NCI-H1417 (cell line): ENCODE measurements at regions not wholly inside any gene's neighbourhood (a gene's known extent, or its start where the extent isn't known, plus 50 kb on each side); places are given as distances from the start of the nearest gene placed in this dataset.

Experiments
- DNase-seq, 3 experiments: peaks; one replicate each; lab custom pipeline; 2025; lab: John Stamatoyannopoulos, UW

- no peak for DNase-seq
These were observed 1076.2 kb downstream of the C4orf33 start for GRCh38 chr4:130172156-130172555.

- peak in 2 of 3 experiments; percentile 32 to 80 for DNase-seq
These were observed 1082.2 kb downstream of the C4orf33 start for GRCh38 chr4:130178106-130178505.

- DNase-seq, result no peak
These were observed 1087.1 kb downstream of the C4orf33 start for GRCh38 chr4:130183096-130183495.

- DNase-seq, result no peak
These were observed 1087.8 kb downstream of the C4orf33 start for GRCh38 chr4:130183766-130184165.

- no peak for DNase-seq
These were observed 1089.2 kb downstream of the C4orf33 start for GRCh38 chr4:130185123-130185522.

- no peak for DNase-seq
These were observed 1091.0 kb downstream of the C4orf33 start for GRCh38 chr4:130186931-130187330.

GRCh38 chr4:130187587-130187986, 1091.6 kb downstream of the C4orf33 start:
- DNase-seq, result no peak

GRCh38 chr4:130192787-130193186, 1096.8 kb downstream of the C4orf33 start:
- DNase-seq, result no peak

- DNase-seq, result no peak
These were observed 1102.0 kb downstream of the C4orf33 start for GRCh38 chr4:130197946-130198345.

GRCh38 chr4:130203571-130203970, 1107.6 kb downstream of the C4orf33 start:
- DNase-seq, result no peak

GRCh38 chr4:130210864-130211263, 1114.9 kb downstream of the C4orf33 start:
- DNase-seq, result peak in 2 of 3 experiments; percentile 7 to 58

- no peak for DNase-seq
These were observed 1118.3 kb downstream of the C4orf33 start for GRCh38 chr4:130214268-130214667.

- DNase-seq, result no peak
These were observed 1137.6 kb downstream of the C4orf33 start for GRCh38 chr4:130233377-130234047.

GRCh38 chr4:130238121-130238520, 1142.2 kb downstream of the C4orf33 start:
- peak in 1 of 3 experiments; percentile 17 for DNase-seq

GRCh38 chr4:130249002-130249401, 1153.0 kb downstream of the C4orf33 start:
- DNase-seq, result peak in 1 of 3 experiments; percentile 19

GRCh38 chr4:130257271-130257670, 1161.3 kb downstream of the C4orf33 start:
- DNase-seq, result no peak

GRCh38 chr4:130266814-130267213, 1170.9 kb downstream of the C4orf33 start:
- DNase-seq, result no peak

GRCh38 chr4:130288576-130288975, 1192.6 kb downstream of the C4orf33 start:
- peak in 1 of 3 experiments; percentile 31 for DNase-seq

- no peak for DNase-seq
These were observed 1197.7 kb downstream of the C4orf33 start for GRCh38 chr4:130293692-130294091.

- no peak for DNase-seq
These were observed 1200.5 kb downstream of the C4orf33 start for GRCh38 chr4:130296448-130296847.

- DNase-seq, result no peak
These were observed 1210.6 kb downstream of the C4orf33 start for GRCh38 chr4:130306566-130306965.

GRCh38 chr4:130309221-130309620, 1213.3 kb downstream of the C4orf33 start:
- DNase-seq, result no peak

- no peak for DNase-seq
These were observed 1226.5 kb downstream of the C4orf33 start for GRCh38 chr4:130322439-130322838.

GRCh38 chr4:130329036-130329435, 1233.1 kb downstream of the C4orf33 start:
- DNase-seq, result no peak
